C4-2B (cell line): ENCODE measurements at regions not wholly inside any gene's neighbourhood (a gene's known extent, or its start where the extent isn't known, plus 50 kb on each side); places are given as distances from the start of the nearest gene placed in this dataset.

Source experiments
- ZFX ChIP-seq: fragments of 450-650 bp; IDR thresholded peaks from 2 replicates; pipeline ENCODE4 v1.6.1; 2017
- TF ChIP-seq, protein P1 (sequence below): fragments of 450-650 bp; conservative IDR thresholded peaks from 2 replicates; pipeline ENCODE4 v1.5.1; 2017; ENCODE audit warnings: mild to moderate bottlenecking

DNA sequence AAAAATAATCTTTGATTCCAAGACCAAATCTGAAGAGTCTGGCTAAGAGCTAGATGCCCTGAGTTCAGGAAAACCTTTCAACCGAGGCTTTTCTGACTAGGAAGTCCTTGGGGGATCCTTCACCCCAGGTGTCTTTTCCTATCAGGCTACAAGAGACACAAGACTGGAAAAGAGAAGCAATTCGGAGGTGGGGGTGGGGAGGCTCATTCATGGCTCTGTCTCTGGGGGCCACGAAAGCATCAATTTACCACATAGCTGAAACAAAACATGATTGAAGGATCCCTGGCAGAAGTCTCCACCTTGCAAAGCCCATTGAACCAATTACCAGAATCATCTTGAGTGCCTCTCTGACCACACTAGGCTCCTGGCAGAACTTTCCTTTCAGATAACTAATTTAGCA lies 239.8 kb upstream of the SALL1 start:
- TF ChIP-seq, protein P1, sequence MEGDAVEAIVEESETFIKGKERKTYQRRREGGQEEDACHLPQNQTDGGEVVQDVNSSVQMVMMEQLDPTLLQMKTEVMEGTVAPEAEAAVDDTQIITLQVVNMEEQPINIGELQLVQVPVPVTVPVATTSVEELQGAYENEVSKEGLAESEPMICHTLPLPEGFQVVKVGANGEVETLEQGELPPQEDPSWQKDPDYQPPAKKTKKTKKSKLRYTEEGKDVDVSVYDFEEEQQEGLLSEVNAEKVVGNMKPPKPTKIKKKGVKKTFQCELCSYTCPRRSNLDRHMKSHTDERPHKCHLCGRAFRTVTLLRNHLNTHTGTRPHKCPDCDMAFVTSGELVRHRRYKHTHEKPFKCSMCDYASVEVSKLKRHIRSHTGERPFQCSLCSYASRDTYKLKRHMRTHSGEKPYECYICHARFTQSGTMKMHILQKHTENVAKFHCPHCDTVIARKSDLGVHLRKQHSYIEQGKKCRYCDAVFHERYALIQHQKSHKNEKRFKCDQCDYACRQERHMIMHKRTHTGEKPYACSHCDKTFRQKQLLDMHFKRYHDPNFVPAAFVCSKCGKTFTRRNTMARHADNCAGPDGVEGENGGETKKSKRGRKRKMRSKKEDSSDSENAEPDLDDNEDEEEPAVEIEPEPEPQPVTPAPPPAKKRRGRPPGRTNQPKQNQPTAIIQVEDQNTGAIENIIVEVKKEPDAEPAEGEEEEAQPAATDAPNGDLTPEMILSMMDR, result no peak
- TF ChIP-seq ZFX, result no peak
